ENCODE measurements at regions not wholly inside any gene's neighbourhood (a gene's known extent, or its start where the extent isn't known, plus 50 kb on each side); places are given as distances from the start of the nearest gene placed in this dataset.
A peak's percentile ranks its signal among the peaks of the same experiment; 100 is the strongest.

DNA sequence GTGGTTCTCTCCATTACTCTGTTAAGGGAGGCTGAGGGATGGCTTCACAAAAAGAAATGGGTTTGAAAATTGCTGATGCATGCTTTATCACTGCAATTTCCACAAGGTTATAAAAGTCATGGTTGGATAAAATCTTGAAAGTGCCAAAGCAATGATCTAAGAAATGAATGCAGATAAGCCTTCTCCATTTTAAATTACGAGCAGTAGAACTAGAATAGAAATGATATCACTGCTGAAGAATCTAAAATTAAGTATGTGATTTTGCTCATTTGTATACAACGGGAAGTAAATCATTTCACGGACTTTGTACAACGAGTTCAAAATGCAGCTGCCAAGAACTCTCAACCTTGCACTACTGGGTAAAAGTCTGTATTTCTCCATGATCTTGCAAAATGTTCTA is 299.0 kb downstream of the PRELID2 start:
- Histone ChIP-seq H3K4ac (ENCODE audit: low read depth, low read length) (peak overlapping the region; percentile 14; the same call in 1 of the 2 replicates), H3K18ac (ENCODE audit: low read depth, low read length) (peak overlapping the region; percentile 98; the same call in 1 of the 2 replicates), H2BK120ac (ENCODE audit: low read depth, low read length) (peak overlapping the region; percentile 54), H3K14ac (replicated peaks; ENCODE audit: low read depth, low read length) (no peak overlapping the region), H3K4me2 (ENCODE audit: low read depth, low read length) (peak overlapping the region; percentile 91), H3K36me3 (ENCODE audit: control insufficient read depth, insufficient read depth, low read length) (no peaks in the 10 kb centered on the region), H4K5ac (ENCODE audit: low read depth, low read length) (peak overlapping the region; percentile 44; the same call in 1 of the 2 replicates), H3K23ac (ENCODE audit: low read depth, low read length) (peak overlapping the region; percentile 6; the same call in 1 of the 2 replicates), H2AK5ac (ENCODE audit: low read depth, low read length) (no peak overlapping the region), H3K27ac (ENCODE audit: insufficient read depth, low read length) (no peak overlapping the region), H4K91ac (ENCODE audit: insufficient read depth, low read depth, low read length) (0 out of 2 replicates have a peak overlapping the region, but pooled peaks have one; percentile 4), H3K79me1 (ENCODE audit: low read depth in 1 of 2, low read length in 2 of 2) (no peaks in the 10 kb centered on the region), H3K4me3 (ENCODE audit: insufficient read depth, low read depth, low read length) (no peak overlapping the region), H2BK15ac (ENCODE audit: low read depth, low read length) (0 out of 3 replicates have a peak overlapping the region, but pooled peaks have one; percentile 31), H3K9me3 (ENCODE audit: control insufficient read depth, insufficient read depth, low read length) (no peaks in the 10 kb centered on the region; the same call in 1 of the 2 replicates), H3K9ac (ENCODE audit: low read depth, low read length) (no peak overlapping the region; the same call in 1 of the 2 replicates), H3K56ac (ENCODE audit: extremely low read depth, insufficient read depth, low read length) (no peak overlapping the region; the same call in 1 of the 2 replicates), H2BK5ac (ENCODE audit: low read depth, low read length, poor library complexity, severe bottlenecking) (peak overlapping the region; percentile 59), H4K20me1 (ENCODE audit: insufficient read depth, low read length) (no peaks in the 10 kb centered on the region), H3K27me3 (ENCODE audit: control insufficient read depth, insufficient read depth, low read length) (no peaks in the 10 kb centered on the region), H2AFZ (replicated peaks; ENCODE audit: low read length, poor library complexity) (no peak overlapping the region), H2BK20ac (ENCODE audit: low read depth, low read length) (peak overlapping the region; percentile 85), H2AK9ac (replicated peaks; ENCODE audit: low read depth, low read length, poor library complexity) (no peak overlapping the region), H3K4me1 (ENCODE audit: control insufficient read depth, insufficient read depth, low read length) (peaks cover 10% of the 10 kb centered on the region; the same call in 1 of the 2 replicates), H3K9me1 (ENCODE audit: insufficient read depth, low read length) (no peaks in the 10 kb centered on the region), H4K8ac (ENCODE audit: low read depth in 2 of 2, low read length in 2 of 2) (peak overlapping the region in 1 of 2 experiments; percentile 45; a peak in 2 of 4 replicates)
- ChIA-PET POLR2A (ENCODE audit: unreplicated experiment) (interaction anchor here (0.7 kb wide), 1 partner anchor 131 kb away, joined by 3 read pairs; no protein-coding TSS in a partner anchor), CTCF (no interaction called here)
- TF ChIP-seq RAD21 (IDR thresholded peaks at IDR 0.05; ENCODE audit: low read length) (no peak), MAFK (IDR thresholded peaks at IDR 0.05; ENCODE audit: low read depth, low read length) (peak; percentile 62), CHD1 (IDR thresholded peaks at IDR 0.05; ENCODE audit: low read depth, low read length) (no peak), BHLHE40 (IDR thresholded peaks at IDR 0.05; ENCODE audit: low read depth, low read length) (no peak), POLR2A (IDR thresholded peaks at IDR 0.05; ENCODE audit: low read depth, low read length) (no peak)
- TF ChIP-seq, protein P1, sequence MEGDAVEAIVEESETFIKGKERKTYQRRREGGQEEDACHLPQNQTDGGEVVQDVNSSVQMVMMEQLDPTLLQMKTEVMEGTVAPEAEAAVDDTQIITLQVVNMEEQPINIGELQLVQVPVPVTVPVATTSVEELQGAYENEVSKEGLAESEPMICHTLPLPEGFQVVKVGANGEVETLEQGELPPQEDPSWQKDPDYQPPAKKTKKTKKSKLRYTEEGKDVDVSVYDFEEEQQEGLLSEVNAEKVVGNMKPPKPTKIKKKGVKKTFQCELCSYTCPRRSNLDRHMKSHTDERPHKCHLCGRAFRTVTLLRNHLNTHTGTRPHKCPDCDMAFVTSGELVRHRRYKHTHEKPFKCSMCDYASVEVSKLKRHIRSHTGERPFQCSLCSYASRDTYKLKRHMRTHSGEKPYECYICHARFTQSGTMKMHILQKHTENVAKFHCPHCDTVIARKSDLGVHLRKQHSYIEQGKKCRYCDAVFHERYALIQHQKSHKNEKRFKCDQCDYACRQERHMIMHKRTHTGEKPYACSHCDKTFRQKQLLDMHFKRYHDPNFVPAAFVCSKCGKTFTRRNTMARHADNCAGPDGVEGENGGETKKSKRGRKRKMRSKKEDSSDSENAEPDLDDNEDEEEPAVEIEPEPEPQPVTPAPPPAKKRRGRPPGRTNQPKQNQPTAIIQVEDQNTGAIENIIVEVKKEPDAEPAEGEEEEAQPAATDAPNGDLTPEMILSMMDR (conservative IDR thresholded peaks at IDR 0.05; ENCODE audit: low read depth, low read length) = no peak
- no TSS peak for BruUV-seq (replicated peaks)
- WGBS, 2 experiments (ENCODE audit: extremely low coverage in 2 of 2, insufficient read length in 1 of 2) = no CpG with 5 or more reads among the region's 4 CpGs
- ATAC-seq (ENCODE audit: low read depth) (peak; percentile 68), DNase-seq (peak; percentile 76)
- in situ Hi-C loops (cut with MboI; ENCODE audit: low sequenced_read_pairs) = no loop called here
- intact Hi-C loops (cut with micrococcal nuclease) = no loop called here
- dilution Hi-C loops (cut with HindIII; ENCODE audit: low sequenced_read_pairs, unreplicated experiment) = no loop called here

Data from IMR-90 (cell line).